ENCODE measurements at regions not wholly inside any gene's neighbourhood (a gene's known extent, or its start where the extent isn't known, plus 50 kb on each side); places are given as distances from the start of the nearest gene placed in this dataset.

GRCh38 chr4:107404591-107405300 lies 315.3 kb downstream of the PAPSS1 start:
- Mint-ChIP-seq H3K27ac (no peak overlapping the region), H3K36me3 (ENCODE audit: low read depth) (no peaks in the 10 kb centered on the region), H3K27me3 (peaks cover 18% of the 10 kb centered on the region), H3K4me1 (no peaks in the 10 kb centered on the region), H3K4me3 (no peak overlapping the region)
- H3K9me3 ChIP-seq (ENCODE audit: control insufficient read depth, low read length, poor library complexity, severe bottlenecking), result no peaks in the 10 kb centered on the region
- no peak for ATAC-seq
- no peak for DNase-seq

DNA sequence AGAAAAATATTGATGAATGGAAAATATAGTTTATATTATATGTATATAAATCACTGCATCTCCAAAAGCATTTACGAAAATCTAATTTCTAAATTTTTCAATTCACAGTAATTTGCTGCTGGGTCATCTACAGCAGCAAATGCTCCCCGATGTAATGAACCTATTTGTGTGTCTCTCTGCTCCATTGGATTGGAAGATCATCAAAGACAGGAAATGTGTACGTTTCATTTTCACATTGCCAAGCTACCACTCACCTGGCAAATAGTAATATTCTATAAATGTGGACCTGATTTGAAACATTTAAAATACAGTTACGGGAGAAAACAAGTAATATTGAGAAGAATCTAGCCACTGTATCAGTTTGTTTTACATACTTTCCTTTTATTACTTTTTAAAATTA lies 317.7 kb downstream of the PAPSS1 start:
- H3K4me3 Mint-ChIP-seq, result no peak overlapping the region
- DNase-seq (no peak), ATAC-seq (no peak)
- H3K36me3 Mint-ChIP-seq (ENCODE audit: low read depth), result no peaks in the 10 kb centered on the region
- no peaks in the 10 kb centered on the region for H3K4me1 Mint-ChIP-seq
- no peak overlapping the region for H3K27ac Mint-ChIP-seq
- peaks cover 18% of the 10 kb centered on the region for H3K27me3 Mint-ChIP-seq
- no peaks in the 10 kb centered on the region for H3K9me3 ChIP-seq (ENCODE audit: control insufficient read depth, low read length, poor library complexity, severe bottlenecking)

DNA sequence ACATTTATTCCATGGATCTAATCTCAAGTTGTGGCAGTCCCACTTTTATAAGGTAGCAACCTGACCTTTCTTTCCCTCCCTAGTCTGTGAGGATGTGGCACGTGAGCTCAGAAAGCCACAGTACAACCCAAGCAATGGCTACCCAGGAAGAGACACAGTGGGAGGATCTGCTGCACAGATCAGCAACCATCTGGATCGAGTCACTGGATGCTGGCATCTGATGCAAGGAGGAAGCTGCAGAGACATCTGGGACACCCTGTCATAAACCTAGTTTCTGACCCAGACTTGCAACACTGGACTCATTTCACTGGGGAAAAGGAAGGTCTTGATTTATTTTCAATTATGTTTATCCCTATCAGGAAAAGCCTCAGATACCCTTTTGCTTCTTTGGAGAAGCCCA lies 327.1 kb downstream of the PAPSS1 start:
- no peak for ATAC-seq
- H3K27ac Mint-ChIP-seq, result no peak overlapping the region
- H3K9me3 ChIP-seq (ENCODE audit: control insufficient read depth, low read length, poor library complexity, severe bottlenecking), result no peaks in the 10 kb centered on the region
- H3K36me3 Mint-ChIP-seq (ENCODE audit: low read depth), result no peaks in the 10 kb centered on the region
- no peak for DNase-seq
- H3K27me3 Mint-ChIP-seq, result no peaks in the 10 kb centered on the region
- no peak overlapping the region for H3K4me3 Mint-ChIP-seq
- no peaks in the 10 kb centered on the region for H3K4me1 Mint-ChIP-seq

GRCh38 chr4:107392380-107392779 lies 327.7 kb downstream of the PAPSS1 start:
- no peaks in the 10 kb centered on the region for H3K9me3 ChIP-seq (ENCODE audit: control insufficient read depth, low read length, poor library complexity, severe bottlenecking)
- ATAC-seq, result no peak
- Mint-ChIP-seq H3K4me3 (no peak overlapping the region), H3K27me3 (no peaks in the 10 kb centered on the region), H3K4me1 (no peaks in the 10 kb centered on the region), H3K27ac (no peak overlapping the region), H3K36me3 (ENCODE audit: low read depth) (no peaks in the 10 kb centered on the region)
- no peak for DNase-seq

GRCh38 chr4:107391630-107392028 lies 328.4 kb downstream of the PAPSS1 start:
- Mint-ChIP-seq H3K4me3 (no peak overlapping the region), H3K27me3 (no peaks in the 10 kb centered on the region), H3K27ac (no peak overlapping the region), H3K4me1 (no peaks in the 10 kb centered on the region), H3K36me3 (ENCODE audit: low read depth) (no peaks in the 10 kb centered on the region)
- DNase-seq (no peak), ATAC-seq (no peak)
- no peaks in the 10 kb centered on the region for H3K9me3 ChIP-seq (ENCODE audit: control insufficient read depth, low read length, poor library complexity, severe bottlenecking)

DNA sequence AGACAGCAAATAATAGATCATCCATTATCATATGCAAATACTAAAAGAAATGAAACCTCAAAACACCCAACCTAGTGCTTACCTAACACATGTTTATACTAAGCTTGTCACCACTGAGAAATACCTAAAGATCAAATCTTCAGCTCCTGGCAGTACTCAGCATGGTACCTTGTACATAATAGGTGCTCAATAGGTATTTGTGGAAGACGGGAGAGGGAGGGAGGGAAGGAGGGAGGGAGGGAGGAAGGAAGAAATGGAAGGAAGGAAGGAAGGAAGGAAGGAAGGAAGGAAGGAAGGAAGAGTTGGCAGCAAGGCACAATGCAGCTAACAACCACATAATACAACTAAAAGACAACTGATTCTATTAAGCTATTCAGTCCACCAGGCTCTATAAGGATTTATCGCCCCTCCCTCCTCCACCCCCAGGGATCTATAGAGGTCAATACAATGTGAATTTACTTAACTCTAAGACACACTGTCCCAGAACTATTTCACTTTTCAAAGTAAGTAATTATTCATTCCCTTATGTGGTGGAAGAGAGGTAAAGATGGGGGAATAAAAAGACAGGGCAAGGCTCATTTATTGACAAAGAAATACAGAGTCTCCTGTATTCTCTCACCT lies 328.9 kb downstream of the PAPSS1 start:
- Mint-ChIP-seq H3K27me3 (no peaks in the 10 kb centered on the region), H3K4me3 (no peak overlapping the region), H3K4me1 (no peaks in the 10 kb centered on the region), H3K27ac (no peak overlapping the region), H3K36me3 (ENCODE audit: low read depth) (no peaks in the 10 kb centered on the region)
- ATAC-seq, result no peak
- no peaks in the 10 kb centered on the region for H3K9me3 ChIP-seq (ENCODE audit: control insufficient read depth, low read length, poor library complexity, severe bottlenecking)
- DNase-seq, result no peak

GRCh38 chr4:107389965-107390364 lies 330.1 kb downstream of the PAPSS1 start:
- H3K27ac Mint-ChIP-seq, result no peak overlapping the region
- DNase-seq, result no peak
- no peaks in the 10 kb centered on the region for H3K4me1 Mint-ChIP-seq
- ATAC-seq, result no peak
- no peaks in the 10 kb centered on the region for H3K36me3 Mint-ChIP-seq (ENCODE audit: low read depth)
- H3K27me3 Mint-ChIP-seq, result no peaks in the 10 kb centered on the region
- no peaks in the 10 kb centered on the region for H3K9me3 ChIP-seq (ENCODE audit: control insufficient read depth, low read length, poor library complexity, severe bottlenecking)
- no peak overlapping the region for H3K4me3 Mint-ChIP-seq

DNA sequence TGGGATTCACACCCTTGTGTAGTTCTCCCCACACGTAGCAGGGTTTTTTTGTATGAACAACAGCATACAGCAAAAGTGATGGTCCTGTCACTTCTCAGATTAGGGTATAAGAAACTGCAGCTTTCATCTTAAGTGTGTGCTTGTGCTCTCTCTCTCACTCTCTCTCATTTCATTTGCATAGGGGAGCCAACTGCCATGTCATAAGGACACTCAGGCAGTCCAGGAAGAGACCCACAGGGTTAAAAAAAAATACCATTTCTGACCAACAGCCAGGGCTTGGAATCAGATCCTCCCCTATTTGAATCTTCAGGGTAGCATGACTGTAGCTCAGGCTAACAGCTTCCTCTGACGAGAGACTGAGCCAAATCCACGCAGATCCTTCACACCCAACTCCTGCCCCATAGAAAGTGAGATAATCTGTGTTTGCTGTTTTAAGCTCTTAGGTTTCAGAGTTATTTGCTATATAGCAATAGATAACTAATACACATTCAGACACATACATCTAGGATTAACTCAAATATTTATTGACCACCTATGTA lies 331.2 kb downstream of the PAPSS1 start:
- peaks cover 6% of the 10 kb centered on the region for H3K27me3 Mint-ChIP-seq
- H3K4me3 Mint-ChIP-seq, result no peak overlapping the region
- no peaks in the 10 kb centered on the region for H3K9me3 ChIP-seq (ENCODE audit: control insufficient read depth, low read length, poor library complexity, severe bottlenecking)
- ATAC-seq (no peak), DNase-seq (no peak)
- H3K36me3 Mint-ChIP-seq (ENCODE audit: low read depth), result no peaks in the 10 kb centered on the region
- no peak overlapping the region for H3K27ac Mint-ChIP-seq
- no peaks in the 10 kb centered on the region for H3K4me1 Mint-ChIP-seq

DNA sequence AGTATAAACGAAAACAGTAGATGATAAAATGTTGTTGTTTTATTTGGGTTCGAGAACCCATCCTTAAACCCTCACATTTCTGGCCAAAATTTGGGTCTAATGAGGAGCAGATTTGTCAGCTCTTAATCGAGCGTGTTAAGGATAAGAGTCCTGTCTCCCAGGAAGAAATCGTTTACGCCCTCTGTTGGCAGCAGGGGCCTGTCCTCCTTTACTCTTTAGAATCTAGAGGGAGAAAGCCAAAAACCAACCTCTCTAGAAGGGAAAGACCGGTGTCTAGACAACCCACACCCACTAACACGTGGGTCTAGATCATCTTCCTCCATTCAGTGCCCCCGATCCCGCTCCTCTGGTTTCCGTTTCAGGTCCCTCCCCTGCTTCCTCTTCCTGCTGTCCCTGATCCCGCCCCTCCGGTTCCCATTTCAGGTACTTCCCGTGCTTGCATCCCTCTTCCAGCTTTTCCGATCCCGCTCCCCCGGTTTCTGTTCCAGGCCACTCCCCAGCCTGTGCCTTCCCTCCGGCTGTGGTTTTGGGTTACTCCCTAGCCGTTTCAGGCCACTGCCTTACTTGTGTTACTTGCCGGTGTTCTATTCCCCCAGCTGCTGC lies 339.1 kb downstream of the PAPSS1 start:
- DNase-seq (no peak), ATAC-seq (no peak)
- H3K27ac Mint-ChIP-seq, result no peak overlapping the region
- H3K4me1 Mint-ChIP-seq, result no peaks in the 10 kb centered on the region
- H3K27me3 Mint-ChIP-seq, result peaks cover 6% of the 10 kb centered on the region
- no peaks in the 10 kb centered on the region for H3K36me3 Mint-ChIP-seq (ENCODE audit: low read depth)
- no peak overlapping the region for H3K4me3 Mint-ChIP-seq
- H3K9me3 ChIP-seq (ENCODE audit: control insufficient read depth, low read length, poor library complexity, severe bottlenecking), result no peaks in the 10 kb centered on the region

GRCh38 chr4:107380190-107380589 lies 339.8 kb downstream of the PAPSS1 start:
- H3K27ac Mint-ChIP-seq, result no peak overlapping the region
- H3K4me1 Mint-ChIP-seq, result no peaks in the 10 kb centered on the region
- H3K27me3 Mint-ChIP-seq, result peaks cover 6% of the 10 kb centered on the region
- no peak for DNase-seq
- H3K36me3 Mint-ChIP-seq (ENCODE audit: low read depth), result no peaks in the 10 kb centered on the region
- ATAC-seq, result no peak
- no peaks in the 10 kb centered on the region for H3K9me3 ChIP-seq (ENCODE audit: control insufficient read depth, low read length, poor library complexity, severe bottlenecking)
- H3K4me3 Mint-ChIP-seq, result no peak overlapping the region

- no peak overlapping the region for H3K27ac Mint-ChIP-seq
- no peaks in the 10 kb centered on the region for H3K36me3 Mint-ChIP-seq (ENCODE audit: low read depth)
- H3K4me3 Mint-ChIP-seq, result no peak overlapping the region
- H3K27me3 Mint-ChIP-seq, result peaks cover 2% of the 10 kb centered on the region
- ATAC-seq (no peak), DNase-seq (no peak)
- H3K9me3 ChIP-seq (ENCODE audit: control insufficient read depth, low read length, poor library complexity, severe bottlenecking), result no peaks in the 10 kb centered on the region
- no peaks in the 10 kb centered on the region for H3K4me1 Mint-ChIP-seq
These were observed 340.8 kb downstream of the PAPSS1 start for GRCh38 chr4:107379054-107379869.

DNA sequence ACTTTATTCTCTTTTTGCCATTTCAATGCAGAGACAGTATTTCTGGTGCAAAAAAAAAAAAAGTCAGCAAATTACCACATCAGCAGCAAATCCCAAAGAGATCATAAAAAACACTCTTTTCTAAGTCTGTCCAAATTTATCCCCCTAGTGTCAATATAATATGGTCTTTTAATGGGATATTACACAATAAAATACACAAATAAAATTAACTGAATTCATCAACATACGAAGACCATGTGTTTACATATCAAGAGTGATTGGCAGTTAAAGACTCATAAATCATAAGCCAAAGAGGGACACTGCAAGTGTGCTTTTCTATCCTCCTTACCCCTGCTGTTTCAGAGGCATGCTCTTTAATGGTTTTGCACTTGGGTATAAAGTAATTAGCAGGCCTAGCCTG lies 340.2 kb upstream of the DKK2 start:
- H3K27ac Mint-ChIP-seq, result no peak overlapping the region
- no peaks in the 10 kb centered on the region for H3K36me3 Mint-ChIP-seq (ENCODE audit: low read depth)
- ATAC-seq, result no peak
- no peaks in the 10 kb centered on the region for H3K4me1 Mint-ChIP-seq
- no peaks in the 10 kb centered on the region for H3K9me3 ChIP-seq (ENCODE audit: control insufficient read depth, low read length, poor library complexity, severe bottlenecking)
- no peak overlapping the region for H3K4me3 Mint-ChIP-seq
- no peak for DNase-seq
- H3K27me3 Mint-ChIP-seq, result no peaks in the 10 kb centered on the region

GRCh38 chr4:107366900-107367299 lies 330.8 kb upstream of the DKK2 start:
- no peak overlapping the region for H3K4me3 Mint-ChIP-seq
- no peak overlapping the region for H3K27ac Mint-ChIP-seq
- H3K27me3 Mint-ChIP-seq, result no peaks in the 10 kb centered on the region
- H3K9me3 ChIP-seq (ENCODE audit: control insufficient read depth, low read length, poor library complexity, severe bottlenecking), result no peaks in the 10 kb centered on the region
- H3K36me3 Mint-ChIP-seq (ENCODE audit: low read depth), result no peaks in the 10 kb centered on the region
- ATAC-seq (no peak), DNase-seq (no peak)
- H3K4me1 Mint-ChIP-seq, result no peaks in the 10 kb centered on the region
